ENCODE measurements at regions not wholly inside any gene's neighbourhood (a gene's known extent, or its start where the extent isn't known, plus 50 kb on each side); places are given as distances from the start of the nearest gene placed in this dataset.
"Not testable (repeated sequence)": the region's sequence is repeated elsewhere in the genome, so short reads cannot be mapped to it uniquely, and the experiment has no call there.

GRCh38 chr3:150357923-150358607 lies 50.0 kb upstream of the TSC22D2 start:
- peak; percentile 84 for DNase-seq (ENCODE audit: low spot score)

DNA sequence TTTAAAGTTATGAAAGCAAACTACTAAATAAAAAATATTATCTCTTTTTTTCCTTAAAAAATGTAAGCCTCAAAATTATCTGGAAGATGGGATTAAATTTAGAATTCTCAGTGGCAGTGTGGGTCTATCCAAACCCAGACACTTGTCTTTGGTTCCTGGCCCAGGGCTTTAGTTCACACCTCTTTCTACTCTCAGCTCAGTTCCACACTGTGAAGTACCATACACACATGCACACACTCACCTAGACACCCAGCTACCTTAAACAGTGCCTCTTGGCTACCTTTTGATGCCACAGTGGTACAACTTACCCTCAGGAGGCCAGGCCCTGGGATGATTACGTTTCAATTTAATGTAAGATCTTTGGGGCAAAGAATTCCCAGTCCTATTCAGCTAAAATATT lies 51.0 kb upstream of the TSC22D2 start:
- DNase-seq (ENCODE audit: low spot score), result no peak

- DNase-seq (ENCODE audit: low spot score), result no peak
These were observed 52.5 kb upstream of the TSC22D2 start for GRCh38 chr3:150355574-150355973.

- no peak for DNase-seq (ENCODE audit: low spot score)
These were observed 55.2 kb upstream of the TSC22D2 start for GRCh38 chr3:150352931-150353330.

- DNase-seq (ENCODE audit: low spot score), result no peak
These were observed 56.7 kb upstream of the TSC22D2 start for GRCh38 chr3:150351398-150351797.

DNA sequence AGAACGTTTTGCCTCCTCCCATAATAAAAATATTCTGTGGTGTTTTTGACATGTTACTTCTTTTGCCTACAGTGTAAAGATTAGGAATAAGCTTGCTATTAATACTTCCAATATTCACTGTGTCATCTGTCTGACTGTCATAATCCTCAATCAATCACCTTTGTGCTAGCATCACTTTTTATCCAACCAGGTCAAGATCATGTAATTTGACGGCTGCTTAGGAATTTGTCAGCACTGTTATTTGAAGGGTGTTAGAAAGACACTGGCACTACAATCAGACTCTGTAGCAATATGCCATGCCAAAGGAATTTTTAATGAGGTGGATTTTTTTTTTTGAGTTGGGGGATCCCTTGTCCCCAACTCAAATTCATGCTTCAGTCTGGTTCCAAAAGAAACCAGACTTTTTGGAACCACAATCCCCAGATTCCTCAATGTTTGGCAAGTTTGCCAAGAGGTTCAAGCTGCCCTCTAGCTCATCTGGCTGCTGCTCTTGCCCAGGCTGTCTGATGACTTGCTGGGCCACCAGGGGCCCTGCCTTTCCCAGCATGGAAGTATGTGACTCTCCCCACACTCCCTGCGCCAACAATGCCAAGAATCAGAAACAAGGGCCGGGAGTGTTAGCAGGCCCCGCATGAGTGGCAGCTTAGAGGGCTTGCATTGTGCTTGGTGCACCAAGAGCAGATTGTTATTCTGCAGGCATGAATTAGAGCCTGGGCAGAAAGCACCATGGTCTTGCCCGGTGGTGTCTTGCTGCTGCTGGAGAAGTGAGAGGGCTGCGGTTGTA lies 58.6 kb upstream of the TSC22D2 start:
- no peak for DNase-seq (ENCODE audit: low spot score)

- peak; percentile 93 for DNase-seq (ENCODE audit: low spot score)
These were observed 59.6 kb upstream of the TSC22D2 start for GRCh38 chr3:150348500-150348899.

DNA sequence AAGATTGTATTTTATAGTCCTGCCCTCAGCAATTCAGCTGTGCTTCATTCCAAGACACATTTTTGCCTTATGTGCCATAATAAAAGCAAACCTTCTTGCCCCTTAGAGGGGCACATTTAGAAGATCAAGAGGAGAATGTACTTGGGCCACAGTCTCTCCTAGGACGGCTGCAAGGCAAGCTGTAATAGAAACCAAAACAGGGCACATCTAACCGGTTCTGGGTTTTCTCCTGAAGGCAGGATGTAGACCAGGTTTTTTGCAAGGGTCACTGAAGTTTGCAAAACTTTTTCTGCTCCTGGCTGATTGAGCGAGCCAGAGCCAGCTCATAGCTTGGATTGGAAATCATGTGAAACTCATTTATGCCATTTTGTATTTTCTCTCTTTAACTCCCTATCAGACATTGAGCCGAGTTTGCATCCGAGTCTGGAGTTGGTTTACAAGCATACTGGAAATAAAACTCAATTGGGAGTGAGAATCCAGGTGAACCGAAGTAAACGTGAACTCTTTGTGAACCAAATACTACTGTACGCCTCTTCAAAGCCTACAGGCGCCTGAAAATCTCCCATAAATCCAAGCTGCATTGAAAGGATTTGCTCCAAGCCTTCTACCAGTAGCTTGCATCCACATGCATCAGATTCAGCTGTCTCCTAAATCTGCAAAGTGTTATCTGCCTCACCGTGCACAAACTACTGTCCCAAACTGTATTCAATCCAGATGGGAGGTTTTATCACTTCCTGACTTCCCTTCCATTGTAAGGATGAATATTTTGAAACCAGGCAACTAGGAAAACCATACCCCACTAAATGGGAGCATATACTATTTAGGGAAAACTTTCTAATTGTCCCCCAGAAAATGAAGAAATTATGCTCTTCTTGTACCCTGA lies 60.9 kb upstream of the TSC22D2 start:
- DNase-seq (ENCODE audit: low spot score), result no peak

- DNase-seq (ENCODE audit: low spot score), result no peak
These were observed 61.8 kb upstream of the TSC22D2 start for GRCh38 chr3:150346266-150346665.

DNA sequence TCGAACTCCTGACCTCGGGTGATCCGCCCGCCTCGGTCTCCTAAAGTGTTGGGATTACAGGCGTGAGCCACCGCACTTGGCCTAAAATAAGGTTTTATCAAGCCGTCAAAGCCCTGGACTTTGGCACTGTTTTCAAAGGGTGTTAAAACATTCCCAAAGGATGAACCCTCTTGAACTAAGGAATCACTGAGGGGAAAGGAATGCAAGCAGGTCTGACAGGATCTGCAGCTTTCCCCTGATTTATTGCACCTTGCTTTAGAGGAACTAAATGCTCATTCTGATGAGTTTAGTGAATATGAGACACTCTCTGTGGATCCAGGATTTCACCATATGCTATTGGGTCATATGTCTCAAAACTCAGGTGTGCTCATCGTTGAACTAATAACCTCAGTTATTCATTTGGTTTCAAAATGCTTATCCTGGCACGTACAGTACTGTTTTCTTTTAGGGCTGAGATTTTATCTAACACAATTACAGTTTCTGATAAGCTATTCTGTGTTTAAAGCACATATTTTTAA lies 63.0 kb upstream of the TSC22D2 start:
- DNase-seq (ENCODE audit: low spot score), result no peak

DNA sequence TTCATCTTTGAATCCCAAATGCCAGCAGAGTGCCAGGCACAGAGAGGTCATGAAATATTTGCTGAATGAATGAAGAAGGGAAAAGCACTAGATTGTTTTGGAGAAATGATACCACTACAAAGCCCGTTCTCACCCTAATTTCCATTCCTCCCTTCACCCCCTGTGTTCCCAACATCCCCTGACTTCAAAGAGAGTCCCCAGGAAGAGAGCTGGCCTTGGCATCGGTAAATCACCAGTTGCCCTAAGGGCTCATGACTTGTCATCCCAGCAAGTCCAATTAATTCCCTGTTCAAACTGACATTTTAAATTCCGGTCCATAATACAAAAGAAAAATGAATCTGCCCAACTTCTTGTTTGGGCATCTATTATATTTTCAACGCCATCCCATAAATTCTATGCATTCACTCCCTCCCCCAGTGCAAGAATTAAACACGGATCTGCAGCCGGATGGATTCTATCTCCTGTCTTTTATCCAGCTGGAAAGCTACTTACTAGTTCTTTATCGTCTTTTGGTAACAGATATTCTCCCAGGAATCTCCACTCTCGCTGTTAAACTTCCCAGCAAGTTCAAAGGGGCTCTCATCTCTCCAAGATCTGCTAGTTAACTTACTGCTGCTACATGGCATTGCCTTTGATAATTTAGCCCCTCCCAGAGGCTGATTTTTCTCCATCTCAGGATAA lies 63.9 kb upstream of the TSC22D2 start:
- no peak for DNase-seq (ENCODE audit: low spot score)

DNA sequence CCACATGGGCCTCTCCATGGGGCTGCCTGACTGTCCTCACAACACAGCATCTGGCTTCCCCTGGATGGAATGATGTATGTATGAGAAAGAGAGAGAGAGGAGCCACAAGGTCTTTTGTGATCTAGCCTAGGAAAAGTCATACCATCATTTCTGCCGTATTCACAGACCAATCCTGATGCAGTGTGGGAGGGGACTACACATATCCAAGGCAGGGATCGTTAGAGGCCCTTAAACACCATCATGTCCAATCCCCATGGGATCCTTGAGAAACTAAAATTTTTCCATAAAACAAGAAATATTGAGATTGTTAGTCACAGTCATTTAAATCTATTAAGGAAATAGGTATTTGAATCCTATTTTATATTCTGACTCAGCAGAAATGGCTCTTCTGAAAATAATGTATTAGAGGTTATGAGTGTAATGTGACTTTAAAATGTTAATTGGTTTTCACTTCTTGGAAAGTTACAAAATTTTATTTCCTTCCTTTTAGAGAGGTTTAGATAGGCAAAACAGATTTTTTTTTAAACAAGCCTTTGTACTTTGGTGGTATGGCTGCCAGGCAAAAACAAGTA lies 65.1 kb upstream of the TSC22D2 start:
- DNase-seq (ENCODE audit: low spot score), result no peak

GRCh38 chr3:150341891-150342290 lies 66.2 kb upstream of the TSC22D2 start:
- DNase-seq (ENCODE audit: low spot score), result no peak

DNA sequence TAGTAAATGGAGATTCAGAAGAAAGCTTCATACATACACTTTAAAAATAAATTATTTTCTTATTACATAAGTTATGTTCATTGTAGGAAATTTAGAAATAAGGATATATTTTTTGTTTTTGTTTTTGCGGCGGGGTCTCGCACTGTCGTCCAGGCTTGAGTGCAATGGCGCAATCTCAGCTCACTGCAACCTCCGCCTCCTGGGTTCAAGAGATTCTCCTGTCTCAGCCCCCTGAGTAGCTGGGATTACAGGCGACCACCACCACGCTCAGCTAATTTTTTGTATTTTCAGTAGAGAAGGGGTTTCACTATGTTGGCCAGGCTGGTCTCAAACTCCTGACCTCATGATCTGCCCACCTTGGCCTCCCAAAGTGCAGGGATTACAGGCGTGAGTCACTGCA lies 71.7 kb upstream of the TSC22D2 start:
- not testable (repeated sequence) for DNase-seq (ENCODE audit: low spot score)

DNA sequence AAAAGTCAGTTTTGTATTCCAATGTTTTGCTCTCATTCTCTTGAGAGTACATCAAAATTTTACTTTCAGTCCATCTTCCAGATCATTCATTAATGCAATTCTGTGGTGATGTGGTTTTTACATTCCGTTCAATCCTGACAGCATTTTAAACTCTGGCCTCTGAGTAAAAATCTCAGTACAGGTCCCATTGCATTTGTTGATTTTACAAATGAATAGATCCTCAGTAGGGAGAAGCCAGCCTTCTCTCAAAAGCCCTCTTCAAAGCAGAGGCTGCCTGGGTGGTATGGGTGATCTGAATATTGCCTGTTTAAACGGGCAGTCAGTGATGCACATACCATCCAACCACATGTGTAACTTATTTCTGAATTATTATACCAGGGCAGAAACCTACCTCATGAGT lies 72.5 kb upstream of the TSC22D2 start:
- no peak for DNase-seq (ENCODE audit: low spot score)

- DNase-seq (ENCODE audit: low spot score), result no peak
These were observed 73.1 kb upstream of the TSC22D2 start for GRCh38 chr3:150334974-150335373.

DNA sequence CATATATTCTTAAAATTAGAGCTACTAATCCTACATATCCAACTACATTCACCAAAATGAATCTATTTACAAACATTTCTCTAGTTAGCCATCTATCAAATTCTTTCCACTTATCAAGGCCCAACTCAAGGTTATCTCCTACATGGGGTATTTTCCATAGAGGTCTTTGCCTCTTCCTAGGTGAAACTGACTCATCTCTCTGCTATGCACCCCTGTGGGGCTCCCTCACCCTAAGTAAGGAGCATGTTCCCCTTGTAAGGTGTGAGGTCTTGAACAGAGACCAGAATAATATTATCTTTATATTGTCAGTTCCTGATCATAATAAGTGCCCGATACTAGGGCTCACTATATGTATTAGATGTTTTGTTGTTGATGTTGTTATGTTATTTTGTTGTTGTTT lies 74.6 kb upstream of the TSC22D2 start:
- DNase-seq (ENCODE audit: low spot score), result no peak

GRCh38 chr3:150331978-150332568 lies 76.0 kb upstream of the TSC22D2 start:
- no peak for DNase-seq (ENCODE audit: low spot score)

DNA sequence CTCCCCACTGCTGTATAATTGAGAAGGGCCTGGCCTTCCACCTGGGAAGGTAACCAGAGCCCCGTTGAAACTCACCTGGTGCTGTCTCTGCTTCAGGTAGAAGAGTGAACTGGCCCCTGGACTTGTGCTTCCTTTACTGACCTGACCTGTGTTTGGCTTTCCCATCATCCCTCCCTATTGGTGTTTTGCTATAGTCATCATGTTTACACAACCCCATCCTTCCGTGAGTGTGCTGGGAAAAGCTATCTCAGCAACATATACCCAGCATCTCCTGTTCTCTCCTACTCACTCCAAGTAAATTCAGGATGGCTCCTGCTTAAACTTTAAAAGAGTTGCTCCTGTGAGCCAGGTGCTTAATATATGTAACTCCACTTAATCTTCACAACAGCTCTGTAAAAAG lies 77.2 kb upstream of the TSC22D2 start:
- DNase-seq (ENCODE audit: low spot score), result no peak

- no peak for DNase-seq (ENCODE audit: low spot score)
These were observed 77.9 kb upstream of the TSC22D2 start for GRCh38 chr3:150330174-150330573.

DNA sequence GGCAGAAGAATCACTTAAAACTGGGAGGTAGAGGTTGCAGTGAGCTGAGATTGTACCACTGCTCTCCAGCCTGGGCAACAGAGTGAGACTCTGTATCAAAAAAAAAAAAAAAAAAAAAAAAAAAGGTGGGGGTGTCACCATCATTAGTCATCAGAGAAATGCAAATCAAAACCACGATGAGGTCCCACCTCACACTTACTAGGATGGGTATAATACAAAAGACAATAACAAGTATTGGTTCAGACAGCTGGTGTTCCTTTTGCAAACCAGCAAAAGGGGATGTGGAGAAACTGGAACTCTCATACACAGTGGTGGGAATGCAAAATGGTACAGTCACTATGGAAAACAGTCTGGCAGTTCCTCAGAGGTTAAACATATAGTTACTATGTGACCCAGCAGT lies 78.7 kb upstream of the TSC22D2 start:
- DNase-seq (ENCODE audit: low spot score), result no peak
